Astrocyte (in vitro differentiated cells and primary cell): ENCODE measurements at regions not wholly inside any gene's neighbourhood (a gene's known extent, or its start where the extent isn't known, plus 50 kb on each side); places are given as distances from the start of the nearest gene placed in this dataset.
"Not testable (repeated sequence)": the region's sequence is repeated elsewhere in the genome, so short reads cannot be mapped to it uniquely, and the experiment has no call there.

ENCODE experiments used
- EZH2 ChIP-seq: IDR thresholded peaks from 2 replicates; pipeline ENCODE4 v1.6.1; 2012; ENCODE audit warnings: mild to moderate bottlenecking, low read length, inconsistent platforms; ENCODE audit not compliant: insufficient read depth
- TF ChIP-seq, protein P1 (sequence below): IDR thresholded peaks from 2 replicates; pipeline ENCODE4 v1.5.1; 2011; ENCODE audit warnings: low read depth, mild to moderate bottlenecking, inconsistent platforms, low read length, moderate library complexity; ENCODE audit not compliant: insufficient read depth

- TF ChIP-seq, protein P1, sequence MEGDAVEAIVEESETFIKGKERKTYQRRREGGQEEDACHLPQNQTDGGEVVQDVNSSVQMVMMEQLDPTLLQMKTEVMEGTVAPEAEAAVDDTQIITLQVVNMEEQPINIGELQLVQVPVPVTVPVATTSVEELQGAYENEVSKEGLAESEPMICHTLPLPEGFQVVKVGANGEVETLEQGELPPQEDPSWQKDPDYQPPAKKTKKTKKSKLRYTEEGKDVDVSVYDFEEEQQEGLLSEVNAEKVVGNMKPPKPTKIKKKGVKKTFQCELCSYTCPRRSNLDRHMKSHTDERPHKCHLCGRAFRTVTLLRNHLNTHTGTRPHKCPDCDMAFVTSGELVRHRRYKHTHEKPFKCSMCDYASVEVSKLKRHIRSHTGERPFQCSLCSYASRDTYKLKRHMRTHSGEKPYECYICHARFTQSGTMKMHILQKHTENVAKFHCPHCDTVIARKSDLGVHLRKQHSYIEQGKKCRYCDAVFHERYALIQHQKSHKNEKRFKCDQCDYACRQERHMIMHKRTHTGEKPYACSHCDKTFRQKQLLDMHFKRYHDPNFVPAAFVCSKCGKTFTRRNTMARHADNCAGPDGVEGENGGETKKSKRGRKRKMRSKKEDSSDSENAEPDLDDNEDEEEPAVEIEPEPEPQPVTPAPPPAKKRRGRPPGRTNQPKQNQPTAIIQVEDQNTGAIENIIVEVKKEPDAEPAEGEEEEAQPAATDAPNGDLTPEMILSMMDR = not testable (repeated sequence)
- not testable (repeated sequence) for TF ChIP-seq EZH2
Measured at GRCh38 chr5:71343994-71344393, 111.5 kb upstream of the BDP1 start.
